ENCODE measurements at regions not wholly inside any gene's neighbourhood (a gene's known extent, or its start where the extent isn't known, plus 50 kb on each side); places are given as distances from the start of the nearest gene placed in this dataset.

GRCh38 chr10:78236416-78237015 lies 202.9 kb downstream of the RPS24 start:
- TF ChIP-seq CTCF (conservative IDR thresholded peaks at IDR 0.05; ENCODE audit: low read depth, low read length) (no peak), EZH2 (IDR thresholded peaks at IDR 0.05; ENCODE audit: low read length, unreplicated experiment) (no peak)

Measured in PC-3 (cell line).